GM12878 (cell line): ENCODE measurements at regions not wholly inside any gene's neighbourhood (a gene's known extent, or its start where the extent isn't known, plus 50 kb on each side); places are given as distances from the start of the nearest gene placed in this dataset.

ENCODE experiments used
- ATAC-seq: fragments of 200-7000 bp; cut with Tn5 transposase; 3 replicates; pipeline ENCODE4 v1.9.1; 2020; ENCODE audit warnings: mild to moderate bottlenecking, moderate library complexity
- BruUV-seq: library from RNA; stranded (reverse); fragments of 400-500 nt; replicated peaks from 2 replicates; lab custom pipeline; 2021; lab: Mats Ljungman, UMichigan
- CTCF ChIA-PET: fragments of 300-600 bp; sonication (Branson Sonifier 250); formaldehyde crosslinking; extraction: SDS; loops from one replicate; lab custom pipeline; 2021; ENCODE audit warnings: inconsistent platforms; lab: Yijun Ruan, JAX
- POLR2A ChIA-PET: fragments of 350-600 bp; formaldehyde crosslinking; extraction: SDS; loops from one replicate; lab custom pipeline; 2021; ENCODE audit warnings: inconsistent platforms; lab: Charles Lee
- RAD21 ChIA-PET: fragments of 300-600 bp; sonication (Branson Sonifier 250); formaldehyde crosslinking; loops from one replicate; lab custom pipeline; 2023; ENCODE audit warnings: antibody characterized with exemption; ENCODE audit not compliant: unreplicated experiment; lab: Charles Lee
- SMC1A ChIA-PET: fragments of 300-600 bp; sonication (Branson Sonifier 250); formaldehyde crosslinking; loops from one replicate; lab custom pipeline; 2023; ENCODE audit not compliant: unreplicated experiment, uncharacterized antibody; lab: Charles Lee
- DNase-seq: peaks from one replicate; pipeline ENCODE4 v3.0.0-alpha.2; 2011; ENCODE audit warnings: low read depth, low spot score
- FAIRE-seq: peaks from 3 replicates; lab custom pipeline; 2011; peaks lifted over from hg19 to GRCh38; lab: Jason Lieb, UNC
- H2AFZ ChIP-seq: 2 replicates; pipeline ENCODE4 v1.6.0; 2011; ENCODE audit warnings: low read depth, low read length, control low read depth; ENCODE audit not compliant: control insufficient read depth
- H3K27ac ChIP-seq: 2 replicates; pipeline ENCODE4 v1.5.1; 2011; ENCODE audit warnings: control low read depth; ENCODE audit not compliant: control insufficient read depth, insufficient read depth
- H3K27me3 ChIP-seq, 2 experiments: replicated peaks in 1 of 2; 2 replicates each; pipeline versions ENCODE4 v1.6.0 to v1.6.1; 2011; ENCODE audit warnings: low read length in 1 of 2; ENCODE audit not compliant: control insufficient read depth in 2 of 2, insufficient read depth in 2 of 2
- H3K36me3 ChIP-seq, 2 experiments: 2 replicates each; pipeline ENCODE4 v1.5.1; 2011; ENCODE audit warnings: low read length in 1 of 2; ENCODE audit not compliant: control insufficient read depth in 2 of 2, insufficient read depth in 2 of 2
- H3K4me1 ChIP-seq: 2 replicates; pipeline ENCODE4 v1.6.1; 2011; ENCODE audit warnings: mild to moderate bottlenecking, low read length, moderate library complexity, mixed read lengths; ENCODE audit not compliant: control insufficient read depth, insufficient read depth
- H3K4me2 ChIP-seq: 2 replicates; pipeline ENCODE4 v1.6.0; 2011; ENCODE audit warnings: control low read depth; ENCODE audit not compliant: control insufficient read depth, insufficient read depth
- H3K4me3 ChIP-seq: fragments of 200-600 bp; sonication (generic); 2 replicates; pipeline ENCODE4 v1.5.1; 2016
- H3K79me2 ChIP-seq: 2 replicates; pipeline ENCODE4 v1.6.0; 2011; ENCODE audit warnings: low read length; ENCODE audit not compliant: control insufficient read depth, insufficient read depth
- H3K9ac ChIP-seq: 2 replicates; pipeline ENCODE4 v1.8.0; 2011; ENCODE audit warnings: low read length, control low read depth, mixed read lengths; ENCODE audit not compliant: control insufficient read depth, insufficient read depth
- H3K9me3 ChIP-seq: replicated peaks from 3 replicates; pipeline ENCODE4 v1.5.1; 2011; ENCODE audit warnings: mild to moderate bottlenecking, low read length; ENCODE audit not compliant: control insufficient read depth, insufficient read depth
- H4K20me1 ChIP-seq: 2 replicates; pipeline ENCODE4 v1.6.0; 2011; ENCODE audit not compliant: control insufficient read depth, insufficient read depth
- ATF2 ChIP-seq: IDR thresholded peaks from 2 replicates; pipeline ENCODE4 v1.6.1; 2012; ENCODE audit warnings: low read length, inconsistent platforms
- CHD4 ChIP-seq: fragments of 200-600 bp; sonication (generic); IDR thresholded peaks from 2 replicates; pipeline ENCODE4 v1.6.1; 2016; ENCODE audit warnings: mild to moderate bottlenecking
- CTCF ChIP-seq, 3 experiments: IDR thresholded peaks in 2 of 3; conservative IDR thresholded peaks in 1 of 3; 2 replicates each; pipeline ENCODE4 v1.5.1; 2011; ENCODE audit warnings: low read depth in 3 of 3, low read length in 3 of 3, mild to moderate bottlenecking in 3 of 3, control low read depth in 2 of 3, moderate library complexity in 2 of 3, inconsistent platforms in 1 of 3, mixed read lengths in 1 of 3; ENCODE audit not compliant: control insufficient read depth in 2 of 3, insufficient read depth in 1 of 3; ENCODE audit errors: extremely low read depth in 1 of 3
- E4F1 ChIP-seq: fragments of 450-650 bp; IDR thresholded peaks from 2 replicates; pipeline ENCODE4 v1.6.1; 2018; ENCODE audit warnings: borderline replicate concordance, mild to moderate bottlenecking; ENCODE audit not compliant: partially characterized antibody
- ETV6 ChIP-seq, 2 experiments: fragments of 450-650 bp in 1 of 2; IDR thresholded peaks in 1 of 2; conservative IDR thresholded peaks in 1 of 2; 2 replicates each; pipeline ENCODE4 v1.6.1; 2014; ENCODE audit warnings: antibody characterized with exemption in 1 of 2, borderline replicate concordance in 1 of 2, low read depth in 1 of 2, mild to moderate bottlenecking in 1 of 2, moderate library complexity in 1 of 2
- IRF5 ChIP-seq: fragments of 450-650 bp; IDR thresholded peaks from 2 replicates; pipeline ENCODE4 v1.6.1; 2017; ENCODE audit warnings: borderline replicate concordance
- KLF5 ChIP-seq: fragments of 450-650 bp; IDR thresholded peaks from 2 replicates; pipeline ENCODE4 v1.6.1; 2014; ENCODE audit warnings: mild to moderate bottlenecking; ENCODE audit not compliant: partially characterized antibody
- LARP7 ChIP-seq: fragments of 450-650 bp; IDR thresholded peaks from 2 replicates; pipeline ENCODE4 v1.6.1; 2017; ENCODE audit warnings: mild to moderate bottlenecking
- MAX ChIP-seq: IDR thresholded peaks from 2 replicates; pipeline ENCODE4 v1.6.1; 2012; ENCODE audit warnings: low read depth, low read length, improper control_type of control experiment
- NR2F1 ChIP-seq: fragments of 450-650 bp; conservative IDR thresholded peaks from 2 replicates; pipeline ENCODE4 v1.6.1; 2017; ENCODE audit warnings: mild to moderate bottlenecking
- RELB ChIP-seq: fragments of 450-650 bp; IDR thresholded peaks from 2 replicates; pipeline ENCODE4 v1.6.1; 2017; ENCODE audit warnings: low read depth, mild to moderate bottlenecking, moderate library complexity
- SKIL ChIP-seq: fragments of 450-650 bp; IDR thresholded peaks from 2 replicates; pipeline ENCODE4 v1.6.1; 2017; ENCODE audit warnings: mild to moderate bottlenecking, low read depth, inconsistent platforms; ENCODE audit not compliant: poor library complexity, severe bottlenecking
- WGBS: methylation state at CpG from one replicate; pipeline ENCODE4 v1.1.6; 2016; ENCODE audit warnings: low lambda C conversion rate; ENCODE audit not compliant: insufficient replicate concordance, insufficient coverage; ENCODE audit errors: missing lambda C conversion rate; 5-methylcytosine and 5-hydroxymethylcytosine counted together
- in situ Hi-C: fragments of 300-500 bp; cut with MboI; formaldehyde crosslinking; loops from 9 replicates; pipeline ENCODE4 v1.14.3; 2018; ENCODE audit warnings: mixed read lengths
- intact Hi-C: fragments of 100-400 bp; cut with micrococcal nuclease; formaldehyde crosslinking; loops from one replicate; pipeline ENCODE4 v1.14.2; 2022; ENCODE audit not compliant: unreplicated experiment

GRCh38 chr5:4953576-4953975 is 186.6 kb upstream of the ADAMTS16 start:
- BruUV-seq = no TSS peak
- no peak overlapping the region for H3K27ac ChIP-seq
- 52% methylated on average over 4 of the region's 4 CpGs for WGBS
- FAIRE-seq (no peak), ATAC-seq (no peak), DNase-seq (no peak)
- H3K9ac ChIP-seq = no peak overlapping the region
- H3K36me3 ChIP-seq = no peaks in the 10 kb centered on the region
- intact Hi-C loops = no loop called here
- H3K27me3 ChIP-seq = no peaks in the 10 kb centered on the region
- H3K4me1 ChIP-seq = no peaks in the 10 kb centered on the region
- H3K9me3 ChIP-seq = no peaks in the 10 kb centered on the region
- ChIA-PET RAD21 (no interaction called here), POLR2A (no interaction called here), SMC1A (no interaction called here), CTCF (interaction anchor here (1.1 kb wide), 1 partner anchor 13 kb away, joined by 4 read pairs; no protein-coding TSS in a partner anchor)
- H3K4me2 ChIP-seq = no peak overlapping the region
- no peak overlapping the region for H2AFZ ChIP-seq
- H3K4me3 ChIP-seq = no peak overlapping the region
- no peaks in the 10 kb centered on the region for H4K20me1 ChIP-seq
- no peaks in the 10 kb centered on the region for H3K79me2 ChIP-seq
- in situ Hi-C loops = no loop called here
- TF ChIP-seq MAX (no peak), KLF5 (no peak), IRF5 (no peak), SKIL (no peak), LARP7 (no peak), CTCF (IDR thresholded peaks at IDR 0.05 in 2 of 3, conservative IDR thresholded peaks at IDR 0.05 in 1 of 3; ENCODE audit: control insufficient read depth in 2 of 3, extremely low read depth in 1 of 3, insufficient read depth in 1 of 3, low read depth in 3 of 3, low read length in 3 of 3) (no peak), RELB (no peak), ETV6 (conservative IDR thresholded peaks at IDR 0.05 in 1 of 2, IDR thresholded peaks at IDR 0.05 in 1 of 2; ENCODE audit: borderline replicate concordance in 1 of 2, low read depth in 1 of 2) (no peak), NR2F1 (no peak), ATF2 (no peak), CHD4 (no peak), E4F1 (no peak)
